ENCODE measurements at regions not wholly inside any gene's neighbourhood (a gene's known extent, or its start where the extent isn't known, plus 50 kb on each side); places are given as distances from the start of the nearest gene placed in this dataset.

DNA sequence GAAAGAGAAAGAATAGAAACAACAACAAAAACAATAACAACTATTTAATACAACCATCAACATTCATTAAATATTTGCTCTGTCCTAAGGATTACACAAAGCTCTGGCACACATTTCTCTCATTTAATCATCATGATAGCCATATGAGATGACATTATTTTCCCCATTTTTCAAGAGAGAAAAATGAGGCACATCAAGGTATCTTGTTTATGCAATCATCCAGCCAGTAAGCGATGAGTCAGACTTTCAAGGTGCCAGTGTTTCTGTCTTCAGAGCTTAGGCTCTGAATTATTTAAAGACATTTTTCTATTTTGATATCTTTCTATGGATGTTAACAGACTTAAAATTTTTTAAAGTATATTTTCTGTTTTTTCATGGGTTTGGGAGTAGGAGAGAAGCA, 541.8 kb upstream of the SMIM31 start:
- TF ChIP-seq EGR1 (IDR thresholded peaks at IDR 0.05; ENCODE audit: low read depth in 2 of 2) = no peak
- no peak for TF ChIP-seq GABPA (IDR thresholded peaks at IDR 0.05 in 1 of 2, conservative IDR thresholded peaks at IDR 0.05 in 1 of 2)
- TF ChIP-seq, protein P1, sequence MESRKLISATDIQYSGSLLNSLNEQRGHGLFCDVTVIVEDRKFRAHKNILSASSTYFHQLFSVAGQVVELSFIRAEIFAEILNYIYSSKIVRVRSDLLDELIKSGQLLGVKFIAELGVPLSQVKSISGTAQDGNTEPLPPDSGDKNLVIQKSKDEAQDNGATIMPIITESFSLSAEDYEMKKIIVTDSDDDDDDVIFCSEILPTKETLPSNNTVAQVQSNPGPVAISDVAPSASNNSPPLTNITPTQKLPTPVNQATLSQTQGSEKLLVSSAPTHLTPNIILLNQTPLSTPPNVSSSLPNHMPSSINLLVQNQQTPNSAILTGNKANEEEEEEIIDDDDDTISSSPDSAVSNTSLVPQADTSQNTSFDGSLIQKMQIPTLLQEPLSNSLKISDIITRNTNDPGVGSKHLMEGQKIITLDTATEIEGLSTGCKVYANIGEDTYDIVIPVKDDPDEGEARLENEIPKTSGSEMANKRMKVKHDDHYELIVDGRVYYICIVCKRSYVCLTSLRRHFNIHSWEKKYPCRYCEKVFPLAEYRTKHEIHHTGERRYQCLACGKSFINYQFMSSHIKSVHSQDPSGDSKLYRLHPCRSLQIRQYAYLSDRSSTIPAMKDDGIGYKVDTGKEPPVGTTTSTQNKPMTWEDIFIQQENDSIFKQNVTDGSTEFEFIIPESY (IDR thresholded peaks at IDR 0.05) = no peak
- TF ChIP-seq SP1 (IDR thresholded peaks at IDR 0.05) = no peak
- TF ChIP-seq, protein P2, sequence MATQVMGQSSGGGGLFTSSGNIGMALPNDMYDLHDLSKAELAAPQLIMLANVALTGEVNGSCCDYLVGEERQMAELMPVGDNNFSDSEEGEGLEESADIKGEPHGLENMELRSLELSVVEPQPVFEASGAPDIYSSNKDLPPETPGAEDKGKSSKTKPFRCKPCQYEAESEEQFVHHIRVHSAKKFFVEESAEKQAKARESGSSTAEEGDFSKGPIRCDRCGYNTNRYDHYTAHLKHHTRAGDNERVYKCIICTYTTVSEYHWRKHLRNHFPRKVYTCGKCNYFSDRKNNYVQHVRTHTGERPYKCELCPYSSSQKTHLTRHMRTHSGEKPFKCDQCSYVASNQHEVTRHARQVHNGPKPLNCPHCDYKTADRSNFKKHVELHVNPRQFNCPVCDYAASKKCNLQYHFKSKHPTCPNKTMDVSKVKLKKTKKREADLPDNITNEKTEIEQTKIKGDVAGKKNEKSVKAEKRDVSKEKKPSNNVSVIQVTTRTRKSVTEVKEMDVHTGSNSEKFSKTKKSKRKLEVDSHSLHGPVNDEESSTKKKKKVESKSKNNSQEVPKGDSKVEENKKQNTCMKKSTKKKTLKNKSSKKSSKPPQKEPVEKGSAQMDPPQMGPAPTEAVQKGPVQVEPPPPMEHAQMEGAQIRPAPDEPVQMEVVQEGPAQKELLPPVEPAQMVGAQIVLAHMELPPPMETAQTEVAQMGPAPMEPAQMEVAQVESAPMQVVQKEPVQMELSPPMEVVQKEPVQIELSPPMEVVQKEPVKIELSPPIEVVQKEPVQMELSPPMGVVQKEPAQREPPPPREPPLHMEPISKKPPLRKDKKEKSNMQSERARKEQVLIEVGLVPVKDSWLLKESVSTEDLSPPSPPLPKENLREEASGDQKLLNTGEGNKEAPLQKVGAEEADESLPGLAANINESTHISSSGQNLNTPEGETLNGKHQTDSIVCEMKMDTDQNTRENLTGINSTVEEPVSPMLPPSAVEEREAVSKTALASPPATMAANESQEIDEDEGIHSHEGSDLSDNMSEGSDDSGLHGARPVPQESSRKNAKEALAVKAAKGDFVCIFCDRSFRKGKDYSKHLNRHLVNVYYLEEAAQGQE (IDR thresholded peaks at IDR 0.05) = no peak
- TF ChIP-seq HNF4A (conservative IDR thresholded peaks at IDR 0.05) = no peak
- no peak for TF ChIP-seq TAF1 (conservative IDR thresholded peaks at IDR 0.05)
- TF ChIP-seq, protein P3, sequence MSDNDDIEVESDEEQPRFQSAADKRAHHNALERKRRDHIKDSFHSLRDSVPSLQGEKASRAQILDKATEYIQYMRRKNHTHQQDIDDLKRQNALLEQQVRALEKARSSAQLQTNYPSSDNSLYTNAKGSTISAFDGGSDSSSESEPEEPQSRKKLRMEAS (IDR thresholded peaks at IDR 0.05) = no peak
- TF ChIP-seq, protein P4, sequence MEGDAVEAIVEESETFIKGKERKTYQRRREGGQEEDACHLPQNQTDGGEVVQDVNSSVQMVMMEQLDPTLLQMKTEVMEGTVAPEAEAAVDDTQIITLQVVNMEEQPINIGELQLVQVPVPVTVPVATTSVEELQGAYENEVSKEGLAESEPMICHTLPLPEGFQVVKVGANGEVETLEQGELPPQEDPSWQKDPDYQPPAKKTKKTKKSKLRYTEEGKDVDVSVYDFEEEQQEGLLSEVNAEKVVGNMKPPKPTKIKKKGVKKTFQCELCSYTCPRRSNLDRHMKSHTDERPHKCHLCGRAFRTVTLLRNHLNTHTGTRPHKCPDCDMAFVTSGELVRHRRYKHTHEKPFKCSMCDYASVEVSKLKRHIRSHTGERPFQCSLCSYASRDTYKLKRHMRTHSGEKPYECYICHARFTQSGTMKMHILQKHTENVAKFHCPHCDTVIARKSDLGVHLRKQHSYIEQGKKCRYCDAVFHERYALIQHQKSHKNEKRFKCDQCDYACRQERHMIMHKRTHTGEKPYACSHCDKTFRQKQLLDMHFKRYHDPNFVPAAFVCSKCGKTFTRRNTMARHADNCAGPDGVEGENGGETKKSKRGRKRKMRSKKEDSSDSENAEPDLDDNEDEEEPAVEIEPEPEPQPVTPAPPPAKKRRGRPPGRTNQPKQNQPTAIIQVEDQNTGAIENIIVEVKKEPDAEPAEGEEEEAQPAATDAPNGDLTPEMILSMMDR (IDR thresholded peaks at IDR 0.05; ENCODE audit: low read depth, low read length, missing input control) = no peak
- TF ChIP-seq RXRA (IDR thresholded peaks at IDR 0.05) = no peak
- no peak for TF ChIP-seq FOXA2 (IDR thresholded peaks at IDR 0.05)
- TF ChIP-seq YY1 (IDR thresholded peaks at IDR 0.05) = no peak
- no peak for TF ChIP-seq HNF4G (IDR thresholded peaks at IDR 0.05)
- TF ChIP-seq JUND (IDR thresholded peaks at IDR 0.05) = no peak
- TF ChIP-seq, protein P5, sequence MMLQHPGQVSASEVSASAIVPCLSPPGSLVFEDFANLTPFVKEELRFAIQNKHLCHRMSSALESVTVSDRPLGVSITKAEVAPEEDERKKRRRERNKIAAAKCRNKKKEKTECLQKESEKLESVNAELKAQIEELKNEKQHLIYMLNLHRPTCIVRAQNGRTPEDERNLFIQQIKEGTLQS (IDR thresholded peaks at IDR 0.05) = no peak
- no peak for TF ChIP-seq RAD21 (IDR thresholded peaks at IDR 0.05)
- Histone ChIP-seq H3K9ac (ENCODE audit: low read depth in 1 of 2, low read length in 2 of 2) (no peak overlapping the region), H3K36me3 (ENCODE audit: control insufficient read depth in 4 of 4, insufficient read depth in 3 of 4, low read depth in 1 of 4, low read length in 3 of 4) (no peaks in the 10 kb centered on the region), H3K9me3 (ENCODE audit: control insufficient read depth in 4 of 4, low read length in 3 of 4) (no peaks in the 10 kb centered on the region), H3K4me3 (ENCODE audit: low read depth in 1 of 3, low read length in 3 of 3) (no peak overlapping the region), H3K4me1 (ENCODE audit: control insufficient read depth in 4 of 4, insufficient read depth in 4 of 4, low read length in 3 of 4) (no peaks in the 10 kb centered on the region), H3K27ac (ENCODE audit: low read depth in 1 of 2, low read length in 2 of 2) (no peak overlapping the region), H3K27me3 (ENCODE audit: control insufficient read depth in 4 of 4, insufficient read depth in 4 of 4, low read length in 3 of 4) (peaks cover 0 to 3% (median 0%) of the 10 kb centered on the region in 4 donors)
- 90% methylated on average over 1 of the region's 1 CpG for WGBS
- no peak for DNase-seq (ENCODE audit: low spot score)

DNA sequence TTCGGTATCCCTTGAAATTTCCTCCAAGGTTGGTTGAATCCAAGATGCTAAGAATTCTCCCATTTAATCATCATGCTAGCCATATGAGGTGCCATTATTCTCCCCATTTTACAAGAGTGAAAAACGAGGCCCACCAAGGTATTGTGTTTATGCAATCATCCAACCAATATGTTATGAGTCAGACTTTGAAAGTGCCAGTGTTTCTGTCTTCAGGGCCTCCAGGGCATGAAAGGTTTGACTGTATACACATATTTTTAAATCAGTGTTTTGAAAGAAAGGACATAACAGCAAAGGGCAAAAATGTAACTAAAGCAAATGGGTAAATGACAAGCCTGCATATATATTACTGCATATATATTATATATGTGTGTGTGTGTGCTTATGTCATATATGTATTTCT, 541.2 kb upstream of the SMIM31 start:
- Histone ChIP-seq H3K9ac (ENCODE audit: low read depth in 1 of 2, low read length in 2 of 2) (no peak overlapping the region), H3K27ac (ENCODE audit: low read depth in 1 of 2, low read length in 2 of 2) (no peak overlapping the region), H3K36me3 (ENCODE audit: control insufficient read depth in 4 of 4, insufficient read depth in 3 of 4, low read depth in 1 of 4, low read length in 3 of 4) (no peaks in the 10 kb centered on the region), H3K4me1 (ENCODE audit: control insufficient read depth in 4 of 4, insufficient read depth in 4 of 4, low read length in 3 of 4) (no peaks in the 10 kb centered on the region), H3K27me3 (ENCODE audit: control insufficient read depth in 4 of 4, insufficient read depth in 4 of 4, low read length in 3 of 4) (peaks cover 0 to 3% (median 0%) of the 10 kb centered on the region in 4 donors), H3K9me3 (ENCODE audit: control insufficient read depth in 4 of 4, low read length in 3 of 4) (no peaks in the 10 kb centered on the region), H3K4me3 (ENCODE audit: low read depth in 1 of 3, low read length in 3 of 3) (no peak overlapping the region)
- WGBS = 55% methylated on average over 2 of the region's 2 CpGs
- no peak for DNase-seq (ENCODE audit: low spot score)
- no peak for TF ChIP-seq RAD21 (IDR thresholded peaks at IDR 0.05)
- no peak for TF ChIP-seq NR2F2 (IDR thresholded peaks at IDR 0.05)
- TF ChIP-seq, protein P3 (IDR thresholded peaks at IDR 0.05) = no peak
- no peak for TF ChIP-seq YY1 (IDR thresholded peaks at IDR 0.05)
- TF ChIP-seq, protein P1 (IDR thresholded peaks at IDR 0.05) = no peak
- TF ChIP-seq, protein P5 (IDR thresholded peaks at IDR 0.05) = no peak
- TF ChIP-seq FOXA2 (IDR thresholded peaks at IDR 0.05) = no peak
- no peak for TF ChIP-seq RXRA (IDR thresholded peaks at IDR 0.05)
- TF ChIP-seq HNF4A (conservative IDR thresholded peaks at IDR 0.05) = no peak
- TF ChIP-seq TAF1 (conservative IDR thresholded peaks at IDR 0.05) = no peak
- TF ChIP-seq JUND (IDR thresholded peaks at IDR 0.05) = no peak

Data from liver (tissue), 8 donors.